DMS79 treated with DMSO at 0.1 percent for 48 hours (cell line): ENCODE measurements at regions not wholly inside any gene's neighbourhood (a gene's known extent, or its start where the extent isn't known, plus 50 kb on each side); places are given as distances from the start of the nearest gene placed in this dataset.

Experiments
- DNase-seq: peaks from one replicate; lab custom pipeline; 2025; lab: John Stamatoyannopoulos, UW

- no peak for DNase-seq
These were observed 136.7 kb downstream of the DAD1 start for GRCh38 chr14:22452330-22452729.

- DNase-seq, result no peak
These were observed 138.8 kb downstream of the DAD1 start for GRCh38 chr14:22450266-22450665.

GRCh38 chr14:22449600-22449905 lies 139.5 kb downstream of the DAD1 start:
- DNase-seq, result no peak

- no peak for DNase-seq
These were observed 140.0 kb downstream of the DAD1 start for GRCh38 chr14:22448905-22449599.

- no peak for DNase-seq
These were observed 140.8 kb downstream of the DAD1 start for GRCh38 chr14:22448035-22448904.

- peak; percentile 60 for DNase-seq
These were observed 150.3 kb downstream of the DAD1 start for GRCh38 chr14:22438742-22439141.

GRCh38 chr14:22434901-22435550 lies 154.0 kb downstream of the DAD1 start:
- DNase-seq, result no peak

- no peak for DNase-seq
These were observed 155.0 kb downstream of the DAD1 start for GRCh38 chr14:22434030-22434429.

GRCh38 chr14:22433069-22433468 lies 156.0 kb downstream of the DAD1 start:
- DNase-seq, result no peak

GRCh38 chr14:22432348-22432976 lies 156.6 kb downstream of the DAD1 start:
- peak; percentile 99 for DNase-seq

GRCh38 chr14:22429546-22430294 lies 159.3 kb downstream of the DAD1 start:
- no peak for DNase-seq

GRCh38 chr14:22428700-22429291 lies 160.2 kb downstream of the DAD1 start:
- DNase-seq, result no peak

- no peak for DNase-seq
These were observed 161.2 kb downstream of the DAD1 start for GRCh38 chr14:22427771-22428231.

GRCh38 chr14:22426711-22427110 lies 162.3 kb downstream of the DAD1 start:
- no peak for DNase-seq

GRCh38 chr14:22423958-22424357 lies 165.1 kb downstream of the DAD1 start:
- no peak for DNase-seq

- no peak for DNase-seq
These were observed 166.8 kb downstream of the DAD1 start for GRCh38 chr14:22422238-22422637.

- no peak for DNase-seq
These were observed 168.3 kb downstream of the DAD1 start for GRCh38 chr14:22420598-22421186.

- DNase-seq, result no peak
These were observed 169.4 kb downstream of the DAD1 start for GRCh38 chr14:22419620-22420019.

GRCh38 chr14:22418631-22419030 lies 170.4 kb downstream of the DAD1 start:
- DNase-seq, result no peak

GRCh38 chr14:22417914-22418313 lies 171.1 kb downstream of the DAD1 start:
- DNase-seq, result no peak

- no peak for DNase-seq
These were observed 172.8 kb downstream of the DAD1 start for GRCh38 chr14:22416193-22416592.
